ENCODE measurements at regions not wholly inside any gene's neighbourhood (a gene's known extent, or its start where the extent isn't known, plus 50 kb on each side); places are given as distances from the start of the nearest gene placed in this dataset.

DNA sequence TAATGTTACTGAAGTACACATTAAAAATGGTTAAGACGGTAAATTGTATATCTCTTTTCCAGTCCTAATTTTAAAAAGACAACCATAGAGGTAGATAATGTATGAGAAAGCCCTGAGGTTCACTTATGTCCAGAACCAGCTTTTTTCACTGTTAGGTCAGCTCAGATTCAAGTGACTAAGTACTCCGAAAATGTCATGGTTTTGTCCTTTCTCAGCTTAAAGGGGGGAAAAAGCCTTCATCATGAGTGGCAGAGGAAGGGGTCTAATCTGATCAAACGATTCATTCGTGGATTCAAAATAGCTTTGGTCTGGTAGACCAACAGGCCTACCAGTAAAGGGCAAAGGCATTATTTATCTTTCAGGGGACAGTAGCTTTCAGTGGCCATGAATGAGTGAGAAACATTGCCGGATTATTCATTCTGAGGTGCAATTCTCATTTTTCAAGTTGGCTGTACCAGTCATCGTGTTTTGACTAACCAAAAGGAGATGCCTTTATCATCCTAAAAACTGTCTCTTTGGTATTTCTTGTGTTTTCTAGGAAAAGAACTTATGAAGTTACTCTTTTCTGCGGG is 208.4 kb downstream of the HHIPL2 start:
- no peak overlapping the region for H3K9ac ChIP-seq (ENCODE audit: low read length in 3 of 3)
- H3K27me3 ChIP-seq (ENCODE audit: control insufficient read depth, insufficient read depth, low read length): no peaks in the 10 kb centered on the region
- FAIRE-seq (no peak), DNase-seq (no peak)
- H3K4me1 ChIP-seq (ENCODE audit: control insufficient read depth in 2 of 3, insufficient read depth in 2 of 3, low read depth in 1 of 3, low read length in 3 of 3): no peaks in the 10 kb centered on the region
- intact Hi-C loops (cut with DNase I): no loop called here
- TF ChIP-seq, protein P1, sequence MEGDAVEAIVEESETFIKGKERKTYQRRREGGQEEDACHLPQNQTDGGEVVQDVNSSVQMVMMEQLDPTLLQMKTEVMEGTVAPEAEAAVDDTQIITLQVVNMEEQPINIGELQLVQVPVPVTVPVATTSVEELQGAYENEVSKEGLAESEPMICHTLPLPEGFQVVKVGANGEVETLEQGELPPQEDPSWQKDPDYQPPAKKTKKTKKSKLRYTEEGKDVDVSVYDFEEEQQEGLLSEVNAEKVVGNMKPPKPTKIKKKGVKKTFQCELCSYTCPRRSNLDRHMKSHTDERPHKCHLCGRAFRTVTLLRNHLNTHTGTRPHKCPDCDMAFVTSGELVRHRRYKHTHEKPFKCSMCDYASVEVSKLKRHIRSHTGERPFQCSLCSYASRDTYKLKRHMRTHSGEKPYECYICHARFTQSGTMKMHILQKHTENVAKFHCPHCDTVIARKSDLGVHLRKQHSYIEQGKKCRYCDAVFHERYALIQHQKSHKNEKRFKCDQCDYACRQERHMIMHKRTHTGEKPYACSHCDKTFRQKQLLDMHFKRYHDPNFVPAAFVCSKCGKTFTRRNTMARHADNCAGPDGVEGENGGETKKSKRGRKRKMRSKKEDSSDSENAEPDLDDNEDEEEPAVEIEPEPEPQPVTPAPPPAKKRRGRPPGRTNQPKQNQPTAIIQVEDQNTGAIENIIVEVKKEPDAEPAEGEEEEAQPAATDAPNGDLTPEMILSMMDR (IDR thresholded peaks at IDR 0.05; ENCODE audit: borderline replicate concordance, extremely low read depth, insufficient read depth): no peak
- H3K4me3 ChIP-seq (ENCODE audit: low read length in 3 of 3): no peak overlapping the region
- H3K27ac ChIP-seq (ENCODE audit: low read depth in 2 of 2, low read length in 2 of 2): no peak overlapping the region
- no peaks in the 10 kb centered on the region for H3K9me3 ChIP-seq (ENCODE audit: control insufficient read depth in 2 of 3, insufficient read depth in 1 of 3, low read length in 3 of 3)
- no peaks in the 10 kb centered on the region for H3K36me3 ChIP-seq (ENCODE audit: control insufficient read depth in 2 of 3, insufficient read depth in 3 of 3, low read length in 3 of 3)

DNA sequence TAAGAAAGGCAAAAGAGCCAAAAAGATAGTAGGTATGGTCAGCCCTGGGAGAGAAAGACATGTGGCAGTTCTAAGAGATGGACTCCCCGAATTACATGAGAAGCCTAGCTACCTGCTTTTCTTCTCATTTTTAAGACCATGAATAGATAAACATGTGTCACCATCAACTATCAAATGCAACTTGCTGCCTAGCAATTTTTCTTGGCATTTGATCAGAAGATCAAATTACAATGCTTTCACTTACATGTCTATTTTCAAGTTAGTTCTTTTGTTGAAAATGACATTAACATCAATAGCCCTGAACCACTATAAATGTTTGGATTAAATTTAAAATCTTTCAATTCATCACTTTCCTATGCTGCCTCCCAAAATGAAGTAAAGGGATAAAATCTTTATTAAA is 212.3 kb downstream of the HHIPL2 start:
- FAIRE-seq: no peak
- H3K27ac ChIP-seq (ENCODE audit: low read depth in 2 of 2, low read length in 2 of 2): no peak overlapping the region
- H3K9ac ChIP-seq (ENCODE audit: low read length in 3 of 3): no peak overlapping the region
- TF ChIP-seq, protein P1 (IDR thresholded peaks at IDR 0.05; ENCODE audit: borderline replicate concordance, extremely low read depth, insufficient read depth): no peak
- no peaks in the 10 kb centered on the region for H3K4me1 ChIP-seq (ENCODE audit: control insufficient read depth in 2 of 3, insufficient read depth in 2 of 3, low read depth in 1 of 3, low read length in 3 of 3)
- intact Hi-C loops (cut with DNase I): no loop called here
- DNase-seq: no peak
- H3K4me3 ChIP-seq (ENCODE audit: low read length in 3 of 3): no peak overlapping the region
- H3K36me3 ChIP-seq (ENCODE audit: control insufficient read depth in 2 of 3, insufficient read depth in 3 of 3, low read length in 3 of 3): no peaks in the 10 kb centered on the region
- no peaks in the 10 kb centered on the region for H3K27me3 ChIP-seq (ENCODE audit: control insufficient read depth, insufficient read depth, low read length)
- H3K9me3 ChIP-seq (ENCODE audit: control insufficient read depth in 2 of 3, insufficient read depth in 1 of 3, low read length in 3 of 3): no peaks in the 10 kb centered on the region

DNA sequence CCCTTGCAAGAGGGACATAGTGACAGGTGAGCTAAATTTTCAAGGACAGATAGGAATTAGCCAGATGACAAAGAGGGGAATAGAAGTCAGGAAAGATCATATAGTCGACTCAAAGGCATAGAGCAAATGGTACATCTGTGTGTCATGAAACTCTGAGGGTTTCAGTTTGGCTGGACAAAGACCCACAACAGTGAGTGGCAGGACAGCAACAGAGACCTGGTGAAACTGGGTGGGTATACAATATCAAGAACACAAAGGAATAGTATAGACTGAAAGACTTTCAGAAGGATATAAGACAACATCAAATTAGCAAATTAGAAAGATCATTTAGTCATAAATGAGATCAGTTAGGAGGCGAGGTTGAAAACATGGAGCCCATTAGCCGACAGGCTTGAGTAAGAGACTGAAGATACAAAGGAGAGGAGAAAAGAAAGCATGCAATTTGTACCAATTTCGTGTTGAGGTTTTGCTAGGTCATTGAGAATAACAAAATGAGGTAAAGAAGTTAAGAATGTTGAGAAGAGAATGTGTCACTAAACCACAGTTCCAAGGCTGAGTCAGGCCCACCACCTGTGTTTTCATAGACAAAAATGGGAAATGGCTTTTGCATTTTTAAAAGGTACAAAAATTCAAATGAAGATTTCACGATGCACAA is 213.8 kb downstream of the HHIPL2 start:
- Histone ChIP-seq H3K9me3 (ENCODE audit: control insufficient read depth in 2 of 3, insufficient read depth in 1 of 3, low read length in 3 of 3) (no peaks in the 10 kb centered on the region), H3K4me3 (ENCODE audit: low read length in 3 of 3) (no peak overlapping the region), H3K27me3 (ENCODE audit: control insufficient read depth, insufficient read depth, low read length) (no peaks in the 10 kb centered on the region), H3K27ac (ENCODE audit: low read depth in 2 of 2, low read length in 2 of 2) (no peak overlapping the region), H3K36me3 (ENCODE audit: control insufficient read depth in 2 of 3, insufficient read depth in 3 of 3, low read length in 3 of 3) (no peaks in the 10 kb centered on the region), H3K4me1 (ENCODE audit: control insufficient read depth in 2 of 3, insufficient read depth in 2 of 3, low read depth in 1 of 3, low read length in 3 of 3) (no peaks in the 10 kb centered on the region), H3K9ac (ENCODE audit: low read length in 3 of 3) (no peak overlapping the region)
- FAIRE-seq (no peak), DNase-seq (no peak)
- intact Hi-C loops (cut with DNase I): no loop called here
- TF ChIP-seq, protein P1 (IDR thresholded peaks at IDR 0.05; ENCODE audit: borderline replicate concordance, extremely low read depth, insufficient read depth): no peak
